ENCODE measurements at regions not wholly inside any gene's neighbourhood (a gene's known extent, or its start where the extent isn't known, plus 50 kb on each side); places are given as distances from the start of the nearest gene placed in this dataset.

- intact Hi-C loops (cut with micrococcal nuclease), result no loop called here
- Histone ChIP-seq H3K27me3 (ENCODE audit: low read depth) (no peaks in the 10 kb centered on the region), H3K27ac (replicated peaks) (no peak overlapping the region), H3K4me3 (no peak overlapping the region), H3K9me3 (replicated peaks) (no peaks in the 10 kb centered on the region), H3K4me1 (no peaks in the 10 kb centered on the region), H3K36me3 (no peaks in the 10 kb centered on the region)
- TF ChIP-seq, protein P1, sequence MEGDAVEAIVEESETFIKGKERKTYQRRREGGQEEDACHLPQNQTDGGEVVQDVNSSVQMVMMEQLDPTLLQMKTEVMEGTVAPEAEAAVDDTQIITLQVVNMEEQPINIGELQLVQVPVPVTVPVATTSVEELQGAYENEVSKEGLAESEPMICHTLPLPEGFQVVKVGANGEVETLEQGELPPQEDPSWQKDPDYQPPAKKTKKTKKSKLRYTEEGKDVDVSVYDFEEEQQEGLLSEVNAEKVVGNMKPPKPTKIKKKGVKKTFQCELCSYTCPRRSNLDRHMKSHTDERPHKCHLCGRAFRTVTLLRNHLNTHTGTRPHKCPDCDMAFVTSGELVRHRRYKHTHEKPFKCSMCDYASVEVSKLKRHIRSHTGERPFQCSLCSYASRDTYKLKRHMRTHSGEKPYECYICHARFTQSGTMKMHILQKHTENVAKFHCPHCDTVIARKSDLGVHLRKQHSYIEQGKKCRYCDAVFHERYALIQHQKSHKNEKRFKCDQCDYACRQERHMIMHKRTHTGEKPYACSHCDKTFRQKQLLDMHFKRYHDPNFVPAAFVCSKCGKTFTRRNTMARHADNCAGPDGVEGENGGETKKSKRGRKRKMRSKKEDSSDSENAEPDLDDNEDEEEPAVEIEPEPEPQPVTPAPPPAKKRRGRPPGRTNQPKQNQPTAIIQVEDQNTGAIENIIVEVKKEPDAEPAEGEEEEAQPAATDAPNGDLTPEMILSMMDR (IDR thresholded peaks at IDR 0.05; ENCODE audit: borderline replicate concordance), result no peak
- no peak for DNase-seq
Observed at GRCh38 chr7:125033506-125033905, 103.9 kb upstream of the POT1 start.

DNA sequence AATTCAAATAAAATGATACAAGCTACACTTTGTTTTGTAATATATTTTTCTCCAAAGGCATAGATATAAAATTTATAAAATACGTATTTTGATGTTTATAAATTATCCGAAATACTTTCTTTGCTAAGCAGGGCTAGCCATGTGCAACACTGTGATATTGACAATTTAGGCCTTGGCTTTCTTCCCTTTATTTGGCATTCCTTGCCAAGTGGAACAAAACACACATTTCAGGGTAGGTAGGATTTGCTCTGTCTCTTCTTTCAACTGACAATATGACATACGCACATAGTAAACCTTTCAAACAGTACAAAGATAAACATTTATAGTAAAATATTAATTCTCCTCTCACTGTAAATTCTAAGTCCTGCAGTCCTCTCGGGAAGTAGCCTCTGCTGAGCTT lies 103.3 kb upstream of the POT1 start:
- no peak for DNase-seq
- TF ChIP-seq, protein P1 (IDR thresholded peaks at IDR 0.05; ENCODE audit: borderline replicate concordance), result no peak
- Histone ChIP-seq H3K27ac (replicated peaks) (no peak overlapping the region), H3K9me3 (replicated peaks) (no peaks in the 10 kb centered on the region), H3K4me1 (no peaks in the 10 kb centered on the region), H3K27me3 (ENCODE audit: low read depth) (no peaks in the 10 kb centered on the region), H3K4me3 (no peak overlapping the region), H3K36me3 (no peaks in the 10 kb centered on the region)
- intact Hi-C loops (cut with micrococcal nuclease), result no loop called here

DNA sequence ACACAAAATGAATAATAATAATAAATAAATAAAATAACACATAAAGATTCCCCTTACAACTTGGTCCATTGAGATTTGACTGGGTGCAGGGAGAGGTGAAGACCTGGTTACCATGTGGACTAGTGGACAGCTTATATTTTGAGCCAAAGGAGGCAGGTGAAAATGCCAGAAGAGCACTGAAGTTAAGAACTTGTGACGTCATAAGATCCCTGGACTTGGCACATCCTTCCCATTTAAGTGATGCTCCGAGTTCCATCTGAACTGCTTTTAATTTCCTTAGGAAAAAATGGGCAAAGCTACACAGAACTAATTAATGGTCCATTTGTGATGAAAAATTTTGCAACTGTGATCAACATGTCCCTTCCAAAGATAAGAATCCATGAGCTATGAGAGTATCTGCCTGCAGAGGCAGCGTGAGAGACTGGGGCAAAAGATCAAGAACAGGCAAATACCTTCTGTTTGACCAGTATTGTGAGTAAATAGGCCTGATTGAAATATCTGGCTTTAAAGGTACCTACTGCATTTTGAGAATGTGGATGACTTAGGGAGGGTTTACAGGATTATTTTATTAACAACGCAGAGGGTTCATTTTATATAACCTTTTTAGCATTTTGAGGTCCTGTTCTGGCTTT lies 101.2 kb upstream of the POT1 start:
- Histone ChIP-seq H3K27ac (replicated peaks) (no peak overlapping the region), H3K4me3 (no peak overlapping the region), H3K36me3 (no peaks in the 10 kb centered on the region), H3K9me3 (replicated peaks) (no peaks in the 10 kb centered on the region), H3K4me1 (no peaks in the 10 kb centered on the region), H3K27me3 (ENCODE audit: low read depth) (no peaks in the 10 kb centered on the region)
- TF ChIP-seq, protein P1 (IDR thresholded peaks at IDR 0.05; ENCODE audit: borderline replicate concordance), result no peak
- DNase-seq, result no peak
- intact Hi-C loops (cut with micrococcal nuclease), result no loop called here

- intact Hi-C loops (cut with micrococcal nuclease), result no loop called here
- Histone ChIP-seq H3K36me3 (no peaks in the 10 kb centered on the region), H3K27me3 (ENCODE audit: low read depth) (no peaks in the 10 kb centered on the region), H3K4me3 (no peak overlapping the region), H3K9me3 (replicated peaks) (no peaks in the 10 kb centered on the region), H3K27ac (replicated peaks) (no peak overlapping the region), H3K4me1 (no peaks in the 10 kb centered on the region)
- DNase-seq, result no peak
- TF ChIP-seq, protein P1 (IDR thresholded peaks at IDR 0.05; ENCODE audit: borderline replicate concordance), result no peak
Observed at GRCh38 chr7:125025620-125026019, 96.0 kb upstream of the POT1 start.

DNA sequence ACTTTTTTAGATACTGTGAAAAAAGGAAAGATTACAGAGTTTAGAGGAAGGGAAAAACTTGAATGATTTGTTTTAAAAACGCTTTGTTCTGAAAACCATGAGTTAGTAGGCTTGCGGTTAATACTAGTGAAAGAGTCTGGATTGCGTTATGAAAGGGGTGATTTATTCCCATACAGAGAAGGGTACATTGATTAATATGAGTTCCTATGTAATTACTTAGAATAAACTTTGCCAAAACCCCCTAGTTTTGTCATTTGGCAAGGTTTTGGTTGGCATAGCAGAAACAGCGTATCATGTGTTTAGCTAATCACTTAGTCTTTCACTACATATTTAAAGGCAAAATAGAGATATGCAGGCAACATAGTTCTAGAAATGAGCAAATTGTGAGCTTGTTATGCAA lies 91.2 kb upstream of the POT1 start:
- intact Hi-C loops (cut with micrococcal nuclease), result no loop called here

More for the DNA sequence above, 91.2 kb upstream of the POT1 start:
- TF ChIP-seq, protein P1 (IDR thresholded peaks at IDR 0.05; ENCODE audit: borderline replicate concordance), result no peak
- H3K4me3 ChIP-seq, result no peak overlapping the region
- H3K36me3 ChIP-seq, result no peaks in the 10 kb centered on the region
- no peaks in the 10 kb centered on the region for H3K4me1 ChIP-seq
- no peaks in the 10 kb centered on the region for H3K9me3 ChIP-seq (replicated peaks)
- H3K27ac ChIP-seq (replicated peaks), result no peak overlapping the region
- no peaks in the 10 kb centered on the region for H3K27me3 ChIP-seq (ENCODE audit: low read depth)
- DNase-seq, result no peak
